Prostate gland (tissue), 2 donors: ENCODE measurements at regions not wholly inside any gene's neighbourhood (a gene's known extent, or its start where the extent isn't known, plus 50 kb on each side); places are given as distances from the start of the nearest gene placed in this dataset.

ENCODE experiments used
- CTCF ChIP-seq, 4 experiments: fragments of 200-600 bp in 2 of 4; fragments of 450-650 bp in 2 of 4; sonication (generic) in 2 of 4; IDR thresholded peaks; 1 replicate in 3 of 4; 2 replicates in 1 of 4; pipeline ENCODE4 v1.5.1; 2016 to 2019; ENCODE audit warnings: antibody characterized with exemption in 4 of 4, mild to moderate bottlenecking in 2 of 4, moderate library complexity in 2 of 4
- POLR2AphosphoS5 ChIP-seq: sonication (generic); formaldehyde crosslinking; IDR thresholded peaks from one replicate; pipeline ENCODE4 v1.6.1; 2017; ENCODE audit warnings: antibody characterized with exemption

GRCh38 chr1:232687304-232687703, 57.4 kb upstream of the SIPA1L2 start:
- no peak for TF ChIP-seq POLR2AphosphoS5
- no peak for TF ChIP-seq CTCF (IDR thresholded peaks at IDR 0.05)
